Type B pancreatic cell (in vitro differentiated cells): ENCODE measurements at regions not wholly inside any gene's neighbourhood (a gene's known extent, or its start where the extent isn't known, plus 50 kb on each side); places are given as distances from the start of the nearest gene placed in this dataset.

Source experiments
- DNase-seq: peaks from one replicate; pipeline ENCODE4 v3.0.0; 2021; ENCODE audit warnings: mixed read lengths; ENCODE audit not compliant: unreplicated experiment; ENCODE audit errors: extremely low spot score
- H3K27ac Mint-ChIP-seq: 2 replicates; pipeline ENCODE4 v1.8.0; 2021; ENCODE audit warnings: mild to moderate bottlenecking, mixed read lengths
- H3K27me3 Mint-ChIP-seq: 2 replicates; pipeline ENCODE4 v1.8.0; 2021; ENCODE audit warnings: mixed read lengths
- H3K36me3 Mint-ChIP-seq: 2 replicates; pipeline ENCODE4 v1.8.0; 2021; ENCODE audit warnings: mixed read lengths
- H3K4me1 Mint-ChIP-seq: one replicate; pipeline ENCODE4 v1.8.0; 2021; ENCODE audit warnings: mixed read lengths; ENCODE audit not compliant: unreplicated experiment
- H3K4me3 Mint-ChIP-seq: 2 replicates; pipeline ENCODE4 v1.8.0; 2021; ENCODE audit warnings: mild to moderate bottlenecking, mixed read lengths
- H3K9me3 Mint-ChIP-seq: 2 replicates; pipeline ENCODE4 v1.8.0; 2021; ENCODE audit warnings: mixed read lengths
- TF ChIP-seq, protein P1 (sequence below): fragments of 200-600 bp; sonication (generic); conservative IDR thresholded peaks from 2 replicates; pipeline ENCODE4 v1.5.0; 2021; ENCODE audit warnings: antibody characterized with exemption, mild to moderate bottlenecking

DNA sequence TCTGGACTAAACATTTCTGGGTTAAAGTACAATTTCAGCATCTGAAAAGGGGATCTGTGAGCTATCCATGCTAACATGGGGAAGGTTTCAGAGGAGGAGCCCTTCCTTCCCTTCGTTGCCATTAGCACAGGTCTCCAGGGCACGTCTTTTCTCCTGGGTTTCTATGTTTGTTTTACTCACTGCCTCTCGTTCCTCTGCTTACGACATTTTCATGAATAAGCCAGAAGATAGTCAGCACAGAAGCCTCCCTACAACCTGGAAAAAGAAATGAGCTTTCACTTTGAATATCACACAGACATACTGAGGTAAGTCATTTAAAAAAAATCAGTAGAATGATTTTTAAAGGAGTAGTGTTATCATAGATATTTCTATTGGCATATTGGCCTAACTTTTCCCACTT lies 117.2 kb upstream of the KCNMB2 start:
- TF ChIP-seq, protein P1, sequence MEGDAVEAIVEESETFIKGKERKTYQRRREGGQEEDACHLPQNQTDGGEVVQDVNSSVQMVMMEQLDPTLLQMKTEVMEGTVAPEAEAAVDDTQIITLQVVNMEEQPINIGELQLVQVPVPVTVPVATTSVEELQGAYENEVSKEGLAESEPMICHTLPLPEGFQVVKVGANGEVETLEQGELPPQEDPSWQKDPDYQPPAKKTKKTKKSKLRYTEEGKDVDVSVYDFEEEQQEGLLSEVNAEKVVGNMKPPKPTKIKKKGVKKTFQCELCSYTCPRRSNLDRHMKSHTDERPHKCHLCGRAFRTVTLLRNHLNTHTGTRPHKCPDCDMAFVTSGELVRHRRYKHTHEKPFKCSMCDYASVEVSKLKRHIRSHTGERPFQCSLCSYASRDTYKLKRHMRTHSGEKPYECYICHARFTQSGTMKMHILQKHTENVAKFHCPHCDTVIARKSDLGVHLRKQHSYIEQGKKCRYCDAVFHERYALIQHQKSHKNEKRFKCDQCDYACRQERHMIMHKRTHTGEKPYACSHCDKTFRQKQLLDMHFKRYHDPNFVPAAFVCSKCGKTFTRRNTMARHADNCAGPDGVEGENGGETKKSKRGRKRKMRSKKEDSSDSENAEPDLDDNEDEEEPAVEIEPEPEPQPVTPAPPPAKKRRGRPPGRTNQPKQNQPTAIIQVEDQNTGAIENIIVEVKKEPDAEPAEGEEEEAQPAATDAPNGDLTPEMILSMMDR = no peak
- DNase-seq = no peak

DNA sequence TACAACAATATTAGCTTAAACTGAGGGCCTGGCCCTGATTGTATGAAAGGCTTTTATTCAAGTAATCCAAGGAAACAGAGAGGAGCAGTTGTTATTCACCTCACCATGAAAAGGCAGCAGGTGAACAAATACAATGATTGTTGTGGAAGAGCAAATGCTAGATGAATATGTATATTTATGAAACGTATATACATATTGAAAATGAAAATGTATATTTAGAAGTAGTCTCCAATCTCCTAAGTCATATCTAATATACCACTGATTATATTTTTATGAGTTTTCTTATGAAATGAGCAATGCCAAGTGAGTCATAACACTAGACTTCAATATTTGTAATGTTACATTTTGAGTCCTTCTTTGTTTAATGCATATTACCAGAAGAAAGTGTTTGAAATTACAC lies 116.2 kb upstream of the KCNMB2 start:
- Mint-ChIP-seq H3K4me1 (peaks cover 7% of the 10 kb centered on the region), H3K9me3 (peaks cover 5% of the 10 kb centered on the region), H3K4me3 (peak overlapping the region; percentile 29), H3K36me3 (no peaks in the 10 kb centered on the region), H3K27ac (no peak overlapping the region), H3K27me3 (no peaks in the 10 kb centered on the region)
- TF ChIP-seq, protein P1 = no peak
- DNase-seq = no peak

More for the DNA sequence above, 117.2 kb upstream of the KCNMB2 start:
- Mint-ChIP-seq H3K27ac (no peak overlapping the region), H3K27me3 (no peaks in the 10 kb centered on the region), H3K36me3 (no peaks in the 10 kb centered on the region), H3K4me1 (peaks cover 7% of the 10 kb centered on the region), H3K4me3 (peak overlapping the region; percentile 18), H3K9me3 (peaks cover 5% of the 10 kb centered on the region)

DNA sequence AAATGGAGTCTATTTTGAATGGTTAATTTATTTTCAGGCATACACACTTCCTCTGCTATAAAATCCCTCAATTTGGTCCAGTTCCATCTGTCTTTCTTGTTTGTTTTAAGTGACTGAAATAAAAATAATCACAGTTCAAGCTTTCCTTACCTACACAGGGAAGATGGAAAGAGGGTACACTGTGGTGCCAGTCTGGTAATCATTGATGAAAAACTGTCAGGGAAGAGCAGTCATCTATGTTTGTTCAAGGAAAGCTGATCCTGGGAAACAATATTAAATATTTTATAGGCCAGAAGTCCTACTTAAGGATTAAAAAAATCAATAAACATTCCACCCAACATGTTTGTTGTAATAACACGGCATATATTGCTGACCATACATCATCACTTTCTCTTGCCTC lies 115.2 kb upstream of the KCNMB2 start:
- no peak overlapping the region for H3K4me3 Mint-ChIP-seq
- peaks cover 5% of the 10 kb centered on the region for H3K9me3 Mint-ChIP-seq
- peaks cover 7% of the 10 kb centered on the region for H3K4me1 Mint-ChIP-seq
- no peak for DNase-seq
- TF ChIP-seq, protein P1 = no peak
- H3K27me3 Mint-ChIP-seq = no peaks in the 10 kb centered on the region
- no peaks in the 10 kb centered on the region for H3K36me3 Mint-ChIP-seq
- H3K27ac Mint-ChIP-seq = no peak overlapping the region

DNA sequence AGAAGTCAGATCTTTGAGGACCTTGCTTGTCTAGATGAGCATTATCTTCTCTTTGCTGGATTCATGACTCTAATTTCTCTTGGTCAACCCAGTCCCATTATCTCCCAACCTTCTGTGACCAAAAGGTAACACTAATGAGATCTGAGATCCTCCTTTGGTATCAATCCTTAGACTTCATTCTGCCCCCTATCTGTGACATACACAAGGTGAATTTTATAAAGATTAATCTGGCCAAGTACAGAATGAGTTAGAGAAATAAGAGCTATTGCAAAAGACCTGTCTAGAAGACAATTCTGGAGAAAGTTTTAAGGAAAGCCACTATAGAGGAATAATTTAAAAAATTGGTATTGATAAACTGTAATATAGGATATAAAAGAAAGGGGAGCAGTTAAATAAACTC lies 113.8 kb upstream of the KCNMB2 start:
- TF ChIP-seq, protein P1 = peak; percentile 20
- Mint-ChIP-seq H3K27ac (no peak overlapping the region), H3K4me1 (peaks cover 7% of the 10 kb centered on the region), H3K36me3 (no peaks in the 10 kb centered on the region), H3K4me3 (no peak overlapping the region), H3K27me3 (no peaks in the 10 kb centered on the region), H3K9me3 (peaks cover 2% of the 10 kb centered on the region)
- DNase-seq = no peak

DNA sequence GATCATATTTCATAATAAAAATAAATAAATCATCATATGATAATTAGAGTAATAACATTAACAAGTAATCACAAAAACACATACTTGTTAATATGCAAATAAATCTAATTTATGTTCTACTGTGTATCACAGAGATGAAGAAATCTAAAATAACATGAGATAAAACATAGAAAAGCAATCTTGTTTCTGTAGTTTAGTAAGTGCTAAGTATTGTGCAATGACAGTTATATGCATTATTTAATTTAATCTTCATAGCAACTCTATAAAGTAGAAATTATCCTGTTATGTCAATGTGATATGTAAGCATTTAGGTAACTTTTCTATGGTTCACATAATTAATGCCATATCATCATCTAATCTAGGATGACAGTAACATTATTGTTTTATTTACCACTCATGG lies 108.2 kb upstream of the KCNMB2 start:
- TF ChIP-seq, protein P1 = no peak

DNA sequence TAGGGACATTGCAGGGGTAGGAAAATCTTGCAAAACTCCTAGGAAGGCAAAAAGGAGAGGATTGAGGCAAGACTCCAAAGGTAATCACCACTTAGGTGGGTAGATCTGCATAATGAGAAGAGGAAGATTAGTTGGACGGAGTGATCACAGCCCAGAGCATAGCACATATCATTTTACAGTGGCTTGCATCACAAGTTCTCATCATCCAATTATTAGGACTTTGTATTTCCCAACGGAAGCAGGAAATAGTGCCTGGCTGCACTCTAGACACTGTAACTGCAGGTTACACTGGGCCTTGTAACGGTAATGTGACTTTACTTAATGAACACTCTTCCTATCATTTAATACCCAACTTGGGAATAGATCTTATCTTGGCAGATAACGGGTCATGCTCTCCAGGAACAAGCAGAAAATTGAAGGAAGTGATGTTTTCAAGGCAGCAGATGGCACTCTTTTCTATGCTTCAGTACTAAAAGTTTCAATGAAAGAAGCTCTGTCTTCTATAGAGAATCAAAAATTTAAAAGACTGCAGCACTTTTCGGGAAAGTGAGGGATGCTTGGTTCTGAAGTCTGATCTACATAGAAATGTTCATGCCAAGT lies 101.9 kb upstream of the KCNMB2 start:
- H3K27me3 Mint-ChIP-seq = no peaks in the 10 kb centered on the region
- no peaks in the 10 kb centered on the region for H3K36me3 Mint-ChIP-seq

More for the DNA sequence above, 108.2 kb upstream of the KCNMB2 start:
- no peak overlapping the region for H3K4me3 Mint-ChIP-seq
- H3K36me3 Mint-ChIP-seq = no peaks in the 10 kb centered on the region
- H3K9me3 Mint-ChIP-seq = no peaks in the 10 kb centered on the region
- H3K27ac Mint-ChIP-seq = no peak overlapping the region
- H3K27me3 Mint-ChIP-seq = no peaks in the 10 kb centered on the region
- H3K4me1 Mint-ChIP-seq = no peaks in the 10 kb centered on the region
- no peak for DNase-seq

More for the DNA sequence above, 101.9 kb upstream of the KCNMB2 start:
- Mint-ChIP-seq H3K4me1 (peaks cover 21% of the 10 kb centered on the region), H3K9me3 (no peaks in the 10 kb centered on the region), H3K27ac (no peak overlapping the region), H3K4me3 (no peak overlapping the region)
- TF ChIP-seq, protein P1 = peak; percentile 58
- DNase-seq = no peak
